Stimulated activated CD8-positive, alpha-beta memory T cell treated with anti-CD3 and anti-CD28 coated beads, Interleukin-4, amount 100 ng/mL, for 24 hours (primary cell): ENCODE measurements at regions not wholly inside any gene's neighbourhood (a gene's known extent, or its start where the extent isn't known, plus 50 kb on each side); places are given as distances from the start of the nearest gene placed in this dataset.
A peak's percentile ranks its signal among the peaks of the same experiment; 100 is the strongest.

Source experiments
- DNase-seq: peaks from one replicate; pipeline ENCODE4 v3.0.0-alpha.2; 2020; ENCODE audit warnings: low read depth

GRCh38 chr20:20824924-20825584, 112.6 kb upstream of the RALGAPA2 start:
- DNase-seq: peak; percentile 20

DNA sequence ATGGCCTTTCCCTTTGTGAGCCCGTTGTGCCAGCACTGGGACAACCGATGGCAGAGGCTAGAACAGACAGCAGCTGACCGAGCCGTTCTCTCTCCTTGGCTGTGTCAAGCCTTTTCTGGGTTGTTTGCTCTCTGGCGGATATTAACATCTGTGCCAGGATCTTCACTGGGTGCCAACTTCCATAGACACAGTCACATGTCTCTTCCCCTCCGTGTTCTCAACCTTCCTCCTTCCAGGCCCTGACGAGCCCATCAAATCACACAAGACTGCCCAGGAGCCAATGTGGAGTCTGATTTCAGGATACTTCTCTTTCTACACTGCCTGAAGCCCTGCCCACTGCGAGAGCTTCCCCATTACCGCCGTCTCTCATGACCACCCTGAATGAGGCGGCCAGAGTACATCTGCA, 111.0 kb upstream of the RALGAPA2 start:
- no peak for DNase-seq

DNA sequence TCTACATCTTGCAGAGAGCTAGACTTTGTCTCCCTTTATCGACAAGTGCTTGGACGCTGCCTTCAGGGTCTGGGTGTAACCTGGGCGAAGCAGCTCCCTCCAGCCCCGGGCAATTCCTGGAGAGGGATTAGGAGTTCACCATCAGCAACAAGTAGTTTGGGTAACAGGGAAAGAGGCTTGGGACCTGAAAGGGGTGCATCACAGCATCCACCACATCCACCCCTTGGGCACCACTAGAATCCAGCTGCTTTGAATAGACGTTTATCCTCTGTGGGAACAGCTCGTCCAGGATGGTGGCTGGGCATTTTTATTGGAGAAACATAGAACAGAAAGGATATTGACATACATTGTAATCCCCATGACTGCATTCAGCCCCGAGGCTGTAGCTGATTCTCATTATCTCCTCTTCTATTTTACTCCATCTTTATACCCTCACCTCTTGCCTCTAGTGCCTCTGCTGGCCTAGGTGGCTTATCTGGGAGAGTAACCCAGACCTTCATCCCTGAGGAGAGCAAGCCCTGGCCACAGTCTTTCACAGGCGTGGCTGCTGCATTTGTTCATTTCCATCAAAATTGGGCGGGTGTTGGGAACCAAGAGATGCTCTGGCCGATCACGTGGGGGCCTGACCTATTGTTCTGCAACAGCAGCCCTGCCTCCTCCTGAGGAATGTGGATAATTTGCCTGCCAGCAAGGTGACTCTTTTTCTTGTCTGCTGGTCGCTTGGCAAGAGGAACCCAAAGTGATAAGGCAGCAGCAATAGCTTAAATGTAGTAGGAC, 109.2 kb upstream of the RALGAPA2 start:
- no peak for DNase-seq

- no peak for DNase-seq
Measured at GRCh38 chr20:20820785-20821483, 108.5 kb upstream of the RALGAPA2 start.

DNA sequence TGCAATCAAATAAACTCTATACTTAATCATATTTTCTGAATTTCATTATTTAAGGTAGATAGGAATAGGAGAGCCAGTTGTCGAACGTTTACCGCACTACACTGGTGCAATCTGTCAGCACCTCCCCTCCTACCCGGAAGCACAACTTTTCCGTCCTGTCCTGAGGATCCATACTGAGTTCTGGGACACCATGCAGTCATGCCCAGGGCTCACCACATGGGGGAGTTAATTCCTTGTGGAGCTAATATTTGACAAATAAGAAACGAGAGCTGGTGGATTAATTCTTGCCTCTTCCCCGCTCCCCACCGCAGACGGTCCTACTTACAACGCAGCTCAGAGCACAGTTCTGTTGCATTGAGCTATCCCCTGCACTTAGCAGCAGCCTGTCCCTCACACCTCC, 107.7 kb upstream of the RALGAPA2 start:
- DNase-seq: no peak

- DNase-seq: no peak
Measured at GRCh38 chr20:20816969-20817755, 104.7 kb upstream of the RALGAPA2 start.

GRCh38 chr20:20815711-20816455, 103.4 kb upstream of the RALGAPA2 start:
- no peak for DNase-seq

DNA sequence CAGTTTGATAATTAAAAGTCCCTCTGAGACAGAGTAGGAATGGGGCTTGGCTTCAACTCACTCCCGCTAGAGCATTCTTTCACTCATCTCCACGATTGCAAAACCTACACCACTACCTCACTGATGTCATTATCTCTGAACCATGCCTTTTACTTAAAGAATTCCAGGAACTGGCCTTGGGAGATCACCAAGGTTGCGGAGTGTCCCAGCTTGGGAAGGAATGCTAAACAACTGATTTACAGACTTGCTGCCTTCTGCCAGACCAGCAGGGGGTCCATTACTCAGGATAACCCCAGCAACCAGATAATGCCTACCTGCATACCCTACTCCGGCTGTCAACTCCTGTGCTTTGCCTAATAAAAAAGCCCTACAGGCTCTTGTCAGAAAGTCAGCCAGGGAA, 102.2 kb upstream of the RALGAPA2 start:
- DNase-seq: no peak

DNA sequence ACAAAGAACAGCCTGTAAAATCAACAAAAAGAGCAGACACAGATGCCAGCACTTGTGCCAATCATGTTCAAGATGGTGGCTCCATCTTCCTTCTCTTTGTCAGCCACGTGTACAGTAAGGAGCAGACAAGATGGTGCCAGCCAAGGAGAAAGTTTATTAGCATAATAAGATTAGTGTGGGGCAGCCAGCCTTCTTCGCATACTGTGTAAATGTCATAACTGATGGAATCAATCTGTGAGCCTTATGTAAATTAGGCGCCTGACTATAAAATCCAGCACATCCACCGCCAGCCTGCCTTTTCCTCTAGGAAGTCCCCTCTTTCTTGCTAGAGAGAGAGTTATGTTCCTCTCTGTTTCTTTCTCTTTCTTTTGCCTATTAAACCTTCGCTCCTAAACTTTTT, 99.7 kb upstream of the RALGAPA2 start:
- no peak for DNase-seq

DNA sequence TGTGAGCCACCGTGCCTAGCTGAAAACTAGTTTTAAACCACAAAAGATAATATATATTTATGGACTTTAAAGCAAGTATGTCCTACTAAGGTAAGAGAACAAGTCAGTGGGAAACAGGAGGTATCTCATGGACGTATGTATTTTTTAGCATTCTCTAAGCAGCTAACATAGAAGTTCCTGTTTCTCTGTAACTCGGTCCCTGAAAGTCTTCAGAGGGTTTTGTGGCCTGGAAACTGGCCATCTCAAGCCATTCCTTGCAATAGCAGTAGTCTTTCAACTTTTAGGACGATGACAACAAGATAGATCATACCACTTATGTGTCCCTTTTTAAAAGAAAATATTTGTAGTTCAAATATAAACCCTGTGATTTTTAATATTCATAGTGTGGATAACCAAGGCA, 95.6 kb upstream of the RALGAPA2 start:
- DNase-seq: no peak

GRCh38 chr20:20806121-20807095, 94.0 kb upstream of the RALGAPA2 start:
- DNase-seq: no peak

DNA sequence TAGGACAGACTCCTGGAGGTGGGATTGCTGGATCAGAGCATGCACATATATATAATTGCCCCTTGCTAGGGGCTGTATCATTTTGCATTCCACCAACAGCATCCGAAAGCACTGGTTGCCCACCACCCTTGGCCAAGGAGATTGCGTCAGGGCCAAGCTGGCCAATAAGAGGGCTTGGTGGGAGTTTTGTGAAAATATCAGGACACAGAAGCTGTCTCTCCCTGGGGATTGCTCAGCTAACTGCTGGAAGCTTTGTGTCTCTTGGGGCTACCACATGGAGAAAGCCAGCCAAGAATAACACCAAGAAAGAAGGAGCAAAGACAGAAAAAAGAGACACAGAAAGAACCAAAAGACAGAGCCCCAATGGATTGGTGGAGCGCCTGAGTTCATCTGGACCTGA, 90.6 kb upstream of the RALGAPA2 start:
- DNase-seq: no peak

DNA sequence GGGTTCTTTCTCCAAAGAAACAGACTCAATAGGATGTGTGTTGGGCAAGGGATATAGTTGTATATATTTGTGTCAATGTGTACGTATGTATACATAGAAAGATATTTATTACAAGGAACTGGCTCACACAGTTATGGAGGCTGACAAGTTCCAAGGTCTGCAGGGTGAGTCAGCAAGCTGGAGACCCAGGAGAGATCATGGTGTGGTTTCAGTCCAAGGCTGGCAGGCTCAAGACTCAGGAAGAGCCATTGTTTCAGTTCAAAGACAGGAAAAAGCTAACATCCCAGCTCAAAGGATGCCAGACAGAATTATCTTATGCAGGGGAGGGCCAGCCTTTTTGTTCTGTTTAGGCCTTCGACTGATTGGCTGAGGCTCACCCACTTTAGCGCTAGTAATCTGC, 89.9 kb upstream of the RALGAPA2 start:
- no peak for DNase-seq

DNA sequence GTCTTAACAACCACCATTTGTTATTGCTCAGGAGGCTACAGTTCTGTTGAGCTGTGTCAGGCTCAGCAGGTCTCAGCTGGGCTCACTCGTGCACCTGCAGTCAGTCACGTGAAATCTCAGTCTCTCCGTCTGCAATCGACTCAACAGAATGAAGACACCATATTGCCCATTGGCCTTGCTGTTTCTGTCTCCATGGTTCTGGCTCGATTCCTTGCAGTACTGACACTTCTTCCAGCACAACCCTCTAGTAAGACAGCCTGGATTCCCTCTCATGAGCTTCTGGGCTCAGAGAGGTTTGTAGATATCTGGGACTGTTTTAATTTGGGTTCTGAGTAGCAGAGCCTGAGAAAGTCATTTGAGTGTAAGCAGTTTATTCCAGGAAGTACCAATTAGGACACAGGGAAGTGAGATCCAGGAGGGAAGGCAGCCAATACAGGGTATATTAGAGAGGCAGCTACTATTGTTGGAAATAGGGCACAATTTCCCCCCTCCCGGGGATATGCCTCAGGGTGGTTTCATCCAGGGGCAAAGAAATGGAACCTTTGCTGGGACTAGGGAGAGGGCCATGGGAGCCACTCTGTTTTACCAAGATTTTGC, 87.4 kb upstream of the RALGAPA2 start:
- no peak for DNase-seq

GRCh38 chr20:20797521-20798310, 85.3 kb upstream of the RALGAPA2 start:
- DNase-seq: no peak

DNA sequence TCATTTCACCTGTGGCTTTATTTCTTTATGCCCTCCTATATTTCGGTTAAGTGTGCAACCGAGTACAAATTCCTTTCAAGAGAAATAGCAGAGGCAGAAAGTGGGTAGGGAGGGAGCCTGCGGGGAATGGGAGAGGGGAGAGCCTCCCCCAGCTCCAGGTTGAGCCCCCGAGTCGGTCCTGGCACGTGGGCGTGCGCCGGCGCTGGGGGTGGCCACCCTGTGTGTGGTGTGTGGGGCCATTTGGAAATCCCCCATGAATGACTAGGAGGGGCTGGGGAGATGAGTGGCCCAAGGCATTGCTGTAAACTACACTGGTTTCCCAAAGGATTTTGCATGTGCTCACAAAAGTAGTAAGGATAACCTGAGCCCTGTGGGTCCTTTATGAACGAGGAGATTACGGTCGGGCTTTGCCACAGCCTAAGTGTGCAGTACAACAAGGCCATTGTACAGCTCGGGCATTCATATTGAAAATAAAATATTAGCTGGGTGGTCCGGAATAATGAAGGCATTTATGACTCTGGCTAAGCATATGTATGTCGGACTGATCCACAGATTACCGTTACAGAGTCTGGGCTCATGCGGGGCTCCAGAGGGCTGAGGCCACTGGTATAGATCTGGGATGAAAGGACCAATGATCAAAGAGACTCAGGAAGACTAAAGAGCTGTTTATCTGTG, 84.5 kb upstream of the RALGAPA2 start:
- no peak for DNase-seq

DNA sequence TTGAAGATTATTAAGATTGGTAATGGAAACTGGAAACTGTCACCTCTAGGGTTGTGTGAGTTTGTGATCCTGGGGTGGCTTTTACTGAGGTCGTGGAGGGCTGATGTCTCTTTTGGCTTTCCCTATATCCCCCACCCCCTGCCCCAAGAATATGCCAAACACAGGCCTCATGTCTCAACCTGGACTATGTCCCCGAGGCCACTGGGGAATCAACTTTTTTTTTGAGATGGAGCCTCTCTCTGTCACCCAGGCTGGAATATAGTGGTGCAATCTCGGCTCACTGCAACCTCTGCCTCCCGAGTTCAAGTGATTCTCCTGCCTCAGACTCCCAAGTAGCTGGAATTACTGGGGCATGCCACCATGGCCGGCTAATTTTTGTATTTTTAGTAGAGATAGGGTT, 83.3 kb upstream of the RALGAPA2 start:
- no peak for DNase-seq

DNA sequence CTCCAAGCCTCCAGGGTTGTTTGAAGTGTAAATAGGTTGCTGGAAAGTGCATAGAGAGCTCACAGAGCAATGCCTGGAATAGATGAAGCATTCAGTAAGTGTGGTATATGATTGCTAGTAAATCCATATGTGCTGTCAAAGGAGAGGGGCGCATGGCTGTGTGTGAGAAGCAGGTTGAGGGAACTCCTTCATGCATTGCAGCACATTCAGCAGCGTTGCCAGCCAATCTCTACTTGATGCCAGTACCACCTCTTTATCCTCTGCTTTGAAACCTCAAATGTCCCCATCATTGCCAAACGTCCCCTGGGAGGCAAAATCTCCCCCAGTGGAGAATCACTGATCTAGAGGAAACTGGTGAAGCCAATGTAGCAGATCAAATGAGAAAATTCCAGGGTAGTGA, 82.7 kb upstream of the RALGAPA2 start:
- no peak for DNase-seq

GRCh38 chr20:20793591-20793990, 81.1 kb upstream of the RALGAPA2 start:
- DNase-seq: no peak
